Natural killer cell (primary cell): ENCODE measurements at regions not wholly inside any gene's neighbourhood (a gene's known extent, or its start where the extent isn't known, plus 50 kb on each side); places are given as distances from the start of the nearest gene placed in this dataset.

Experiments
- ATAC-seq, 3 donors: fragments of 150-1000 bp in 2 of 3; fragments of 200-7000 bp in 1 of 3; cut with Tn5 transposase; 1 replicate in 1 of 3; 2 replicates in 2 of 3; pipeline ENCODE4 v1.10.0; 2021; ENCODE audit warnings: mild to moderate bottlenecking in 2 of 3, moderate library complexity in 2 of 3
- DNase-seq, 2 donors: peaks; one replicate each; pipeline versions ENCODE4 v3.0.0 to v3.0.0-alpha.2; 2013 to 2021; ENCODE audit warnings: mixed read lengths in 1 of 2
- H3K27ac ChIP-seq: one replicate; pipeline ENCODE4 v1.5.1; 2013; ENCODE audit warnings: mild to moderate bottlenecking, low read length
- H3K27me3 ChIP-seq: one replicate; pipeline ENCODE4 v1.6.1; 2013; ENCODE audit warnings: low read length; ENCODE audit not compliant: control insufficient read depth, insufficient read depth
- H3K36me3 ChIP-seq: one replicate; pipeline ENCODE4 v1.6.1; 2013; ENCODE audit warnings: low read length; ENCODE audit not compliant: control insufficient read depth, insufficient read depth
- H3K4me1 ChIP-seq: one replicate; pipeline ENCODE4 v1.6.1; 2013; ENCODE audit warnings: low read length; ENCODE audit not compliant: control insufficient read depth, insufficient read depth
- H3K4me3 ChIP-seq: one replicate; pipeline ENCODE4 v1.5.1; 2013; ENCODE audit warnings: low read length
- H3K9me3 ChIP-seq: one replicate; pipeline ENCODE4 v1.6.1; 2013; ENCODE audit warnings: low read length; ENCODE audit not compliant: control insufficient read depth, insufficient read depth
- H3K27ac Mint-ChIP-seq, 2 donors: one replicate each; pipeline ENCODE4 v1.8.0; 2022; ENCODE audit warnings: mild to moderate bottlenecking in 2 of 2, mixed read lengths in 2 of 2, moderate library complexity in 1 of 2
- H3K27me3 Mint-ChIP-seq, 2 donors: one replicate each; pipeline ENCODE4 v1.8.0; 2022; ENCODE audit warnings: low read depth in 2 of 2, mixed read lengths in 2 of 2
- H3K36me3 Mint-ChIP-seq: one replicate; pipeline ENCODE4 v1.8.0; 2022; ENCODE audit warnings: mixed read lengths
- H3K4me1 Mint-ChIP-seq, 2 donors: one replicate each; pipeline ENCODE4 v1.8.0; 2022; ENCODE audit warnings: mixed read lengths in 2 of 2
- H3K4me3 Mint-ChIP-seq: one replicate; pipeline ENCODE4 v1.8.0; 2022; ENCODE audit warnings: mild to moderate bottlenecking, moderate library complexity, mixed read lengths
- H3K9me3 Mint-ChIP-seq, 2 donors: one replicate each; pipeline ENCODE4 v1.8.0; 2022; ENCODE audit warnings: mixed read lengths in 2 of 2
- WGBS: methylation state at CpG from one replicate; pipeline ENCODE4 v1.1.7; 2013; ENCODE audit warnings: missing lambda C conversion rate; ENCODE audit not compliant: insufficient coverage; 5-methylcytosine and 5-hydroxymethylcytosine counted together
- intact Hi-C: fragments of 100-400 bp; cut with micrococcal nuclease; formaldehyde crosslinking; loops from one replicate; pipeline ENCODE4 v1.14.2; 2022
- TF ChIP-seq, protein P1 (sequence below): fragments of 200-600 bp; IDR thresholded peaks from one replicate; pipeline ENCODE4 v1.8.0; 2022; ENCODE audit warnings: antibody characterized with exemption

GRCh38 chr3:174532216-174532615 lies 326.9 kb upstream of the NAALADL2 start:
- intact Hi-C loops, result no loop called here
- Mint-ChIP-seq H3K27ac (no peak overlapping the region), H3K9me3 (peaks cover 2 to 10% of the 10 kb centered on the region in 2 donors), H3K27me3 (no peaks in the 10 kb centered on the region), H3K36me3 (no peaks in the 10 kb centered on the region), H3K4me3 (no peak overlapping the region), H3K4me1 (no peaks in the 10 kb centered on the region)
- DNase-seq, result no peak
- no peak for ATAC-seq
- Histone ChIP-seq H3K27me3 (no peaks in the 10 kb centered on the region), H3K36me3 (no peaks in the 10 kb centered on the region), H3K27ac (no peak overlapping the region), H3K4me3 (no peak overlapping the region), H3K4me1 (no peaks in the 10 kb centered on the region), H3K9me3 (no peaks in the 10 kb centered on the region)
- TF ChIP-seq, protein P1, sequence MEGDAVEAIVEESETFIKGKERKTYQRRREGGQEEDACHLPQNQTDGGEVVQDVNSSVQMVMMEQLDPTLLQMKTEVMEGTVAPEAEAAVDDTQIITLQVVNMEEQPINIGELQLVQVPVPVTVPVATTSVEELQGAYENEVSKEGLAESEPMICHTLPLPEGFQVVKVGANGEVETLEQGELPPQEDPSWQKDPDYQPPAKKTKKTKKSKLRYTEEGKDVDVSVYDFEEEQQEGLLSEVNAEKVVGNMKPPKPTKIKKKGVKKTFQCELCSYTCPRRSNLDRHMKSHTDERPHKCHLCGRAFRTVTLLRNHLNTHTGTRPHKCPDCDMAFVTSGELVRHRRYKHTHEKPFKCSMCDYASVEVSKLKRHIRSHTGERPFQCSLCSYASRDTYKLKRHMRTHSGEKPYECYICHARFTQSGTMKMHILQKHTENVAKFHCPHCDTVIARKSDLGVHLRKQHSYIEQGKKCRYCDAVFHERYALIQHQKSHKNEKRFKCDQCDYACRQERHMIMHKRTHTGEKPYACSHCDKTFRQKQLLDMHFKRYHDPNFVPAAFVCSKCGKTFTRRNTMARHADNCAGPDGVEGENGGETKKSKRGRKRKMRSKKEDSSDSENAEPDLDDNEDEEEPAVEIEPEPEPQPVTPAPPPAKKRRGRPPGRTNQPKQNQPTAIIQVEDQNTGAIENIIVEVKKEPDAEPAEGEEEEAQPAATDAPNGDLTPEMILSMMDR, result no peak
- 80% methylated on average over 1 of the region's 1 CpG for WGBS

DNA sequence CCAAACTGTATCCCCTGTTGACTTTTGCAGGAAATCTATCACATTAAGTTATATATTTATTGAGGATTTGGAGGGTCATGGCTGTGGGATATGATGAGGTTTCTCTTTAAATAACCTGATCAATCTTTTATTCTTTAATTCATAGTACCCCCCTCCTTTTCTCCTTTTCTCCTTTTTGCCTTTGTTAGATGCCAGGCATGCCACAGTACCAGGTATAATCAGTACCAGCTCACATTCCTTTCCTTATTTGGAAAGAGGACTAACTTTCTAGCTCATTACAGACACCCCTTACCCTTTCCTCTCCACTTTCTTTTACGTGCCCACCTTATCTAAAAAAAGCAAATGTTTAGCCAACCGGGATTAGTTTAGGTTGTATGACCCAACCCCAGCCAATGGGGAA lies 326.4 kb upstream of the NAALADL2 start:
- H3K4me3 Mint-ChIP-seq, result no peak overlapping the region
- Histone ChIP-seq H3K27me3 (no peaks in the 10 kb centered on the region), H3K4me3 (no peak overlapping the region), H3K4me1 (no peaks in the 10 kb centered on the region), H3K36me3 (no peaks in the 10 kb centered on the region), H3K27ac (no peak overlapping the region), H3K9me3 (no peaks in the 10 kb centered on the region)
- DNase-seq (no peak), ATAC-seq (no peak)
- intact Hi-C loops, result no loop called here
- no peak overlapping the region for H3K27ac Mint-ChIP-seq
- H3K4me1 Mint-ChIP-seq, result no peaks in the 10 kb centered on the region
- WGBS, result 94% methylated on average over 1 of the region's 2 CpGs
- TF ChIP-seq, protein P1, result no peak
- H3K9me3 Mint-ChIP-seq, result peaks cover 4 to 12% of the 10 kb centered on the region in 2 donors
- no peaks in the 10 kb centered on the region for H3K27me3 Mint-ChIP-seq
- no peaks in the 10 kb centered on the region for H3K36me3 Mint-ChIP-seq

GRCh38 chr3:174533286-174533685 lies 325.8 kb upstream of the NAALADL2 start:
- H3K27ac Mint-ChIP-seq, result no peak overlapping the region
- H3K4me3 Mint-ChIP-seq, result no peak overlapping the region
- no peaks in the 10 kb centered on the region for H3K27me3 Mint-ChIP-seq
- peaks cover 4 to 12% of the 10 kb centered on the region in 2 donors for H3K9me3 Mint-ChIP-seq
- Histone ChIP-seq H3K4me1 (no peaks in the 10 kb centered on the region), H3K27me3 (no peaks in the 10 kb centered on the region), H3K4me3 (no peak overlapping the region), H3K9me3 (no peaks in the 10 kb centered on the region), H3K36me3 (no peaks in the 10 kb centered on the region), H3K27ac (no peak overlapping the region)
- TF ChIP-seq, protein P1, result no peak
- no peaks in the 10 kb centered on the region for H3K4me1 Mint-ChIP-seq
- no peak for DNase-seq
- WGBS, result 89% methylated on average over 1 of the region's 2 CpGs
- intact Hi-C loops, result no loop called here
- no peak for ATAC-seq
- H3K36me3 Mint-ChIP-seq, result no peaks in the 10 kb centered on the region

DNA sequence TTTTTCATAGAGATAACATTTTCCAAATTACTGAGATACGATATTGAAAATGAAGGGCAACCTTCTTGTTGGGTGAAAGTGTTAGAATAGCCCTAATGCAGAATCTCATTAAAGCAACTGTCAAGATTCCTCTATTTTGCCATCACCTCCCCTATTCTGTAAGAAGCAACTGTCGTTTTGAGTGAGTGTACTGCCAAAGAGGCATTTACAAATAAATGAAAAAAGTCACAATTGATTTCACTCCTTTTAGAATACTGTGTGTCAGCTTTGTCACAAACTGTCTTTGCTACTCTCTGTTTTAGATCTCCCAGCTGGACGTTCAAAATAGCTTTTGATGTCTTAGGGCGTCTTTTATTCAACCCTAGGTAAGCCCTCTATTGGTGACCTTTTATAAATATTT lies 322.8 kb upstream of the NAALADL2 start:
- Histone ChIP-seq H3K4me1 (no peaks in the 10 kb centered on the region), H3K4me3 (no peak overlapping the region), H3K36me3 (no peaks in the 10 kb centered on the region), H3K9me3 (no peaks in the 10 kb centered on the region), H3K27me3 (no peaks in the 10 kb centered on the region), H3K27ac (no peak overlapping the region)
- intact Hi-C loops, result no loop called here
- DNase-seq, result no peak
- no peak overlapping the region for H3K4me3 Mint-ChIP-seq
- no peaks in the 10 kb centered on the region for H3K27me3 Mint-ChIP-seq
- no peaks in the 10 kb centered on the region for H3K36me3 Mint-ChIP-seq
- TF ChIP-seq, protein P1, result no peak
- WGBS, result 79% methylated on average over 3 of the region's 4 CpGs
- no peaks in the 10 kb centered on the region for H3K4me1 Mint-ChIP-seq
- no peak for ATAC-seq
- H3K27ac Mint-ChIP-seq, result no peak overlapping the region
- peaks cover 2 to 9% of the 10 kb centered on the region in 2 donors for H3K9me3 Mint-ChIP-seq
